Pancreas (tissue), 10 donors: ENCODE measurements at regions not wholly inside any gene's neighbourhood (a gene's known extent, or its start where the extent isn't known, plus 50 kb on each side); places are given as distances from the start of the nearest gene placed in this dataset.

Experiments used
- ATAC-seq, 4 donors: fragments of 200-7000 bp; cut with Tn5 transposase; one replicate each; pipeline versions ENCODE4 v1.8.0 to v1.9.1; 2020; ENCODE audit warnings: mild to moderate bottlenecking in 4 of 4, moderate library complexity in 4 of 4
- DNase-seq, 6 donors: peaks; one replicate each; pipeline ENCODE4 v3.0.0-alpha.2; 2020
- FAIRE-seq: peaks from 2 replicates; lab custom pipeline; 2012; peaks lifted over from hg19 to GRCh38; lab: Jason Lieb, UNC
- H3K27ac ChIP-seq, 4 donors: fragments of 200-600 bp; sonication (generic); 1 replicate in 3 of 4; 2 replicates in 1 of 4; pipeline versions ENCODE4 v1.5.0 to v1.8.0; 2020
- H3K27me3 ChIP-seq, 4 donors: fragments of 200-600 bp; one replicate each; pipeline ENCODE4 v1.8.0; 2021
- H3K36me3 ChIP-seq, 3 donors: fragments of 200-600 bp; sonication (generic) in 1 of 3; one replicate each; pipeline versions ENCODE4 v1.5.0 to v1.8.0; 2020 to 2021
- H3K4me1 ChIP-seq, 3 donors: fragments of 200-600 bp; one replicate each; pipeline ENCODE4 v1.8.0; 2021
- H3K4me3 ChIP-seq, 4 donors: fragments of 200-600 bp; sonication (generic) in 2 of 4; one replicate each; pipeline versions ENCODE4 v1.5.0 to v1.8.0; 2020 to 2021
- H3K9me3 ChIP-seq, 4 donors: fragments of 200-600 bp; one replicate each; pipeline ENCODE4 v1.8.0; 2021
- WGBS, 2 donors: extraction: QIAGEN DNeasy Blood & Tissue Kit; methylation state at CpG; one replicate each; pipeline ENCODE4 v1.1.7; 2013; 5-methylcytosine and 5-hydroxymethylcytosine counted together
- intact Hi-C, 3 donors: fragments of 100-400 bp; cut with DNase I; formaldehyde crosslinking; loops; one replicate each; pipeline versions ENCODE4 v1.11.1 to v1.14.2; 2022
- TF ChIP-seq, protein P1 (sequence below), 4 donors: fragments of 200-600 bp; sonication (generic) in 3 of 4; IDR thresholded peaks; one replicate each; pipeline versions ENCODE4 v1.5.0 to v1.8.0; 2021; ENCODE audit warnings: antibody characterized with exemption in 4 of 4
- donor health status: healthy with polysubstance abuse.
- donor health status: DM: no; HTN: no; CAD: no; lungs with moderate emphysema.
- donor health status: DM: no; HTN: no; CAD: no.
- donor health status: control.
- donor health status: control.
- donor health status: Bipolar disorder and iron deficiency.
- donor health status: DM: yes; HTN: yes; CAD: no.
- donor health status: DM: no; HTN: no; CAD: no.
- donor health status: DM: no; HTN: no; CAD: no.
- donor health status: DM: yes; HTN: yes; CAD: no.

DNA sequence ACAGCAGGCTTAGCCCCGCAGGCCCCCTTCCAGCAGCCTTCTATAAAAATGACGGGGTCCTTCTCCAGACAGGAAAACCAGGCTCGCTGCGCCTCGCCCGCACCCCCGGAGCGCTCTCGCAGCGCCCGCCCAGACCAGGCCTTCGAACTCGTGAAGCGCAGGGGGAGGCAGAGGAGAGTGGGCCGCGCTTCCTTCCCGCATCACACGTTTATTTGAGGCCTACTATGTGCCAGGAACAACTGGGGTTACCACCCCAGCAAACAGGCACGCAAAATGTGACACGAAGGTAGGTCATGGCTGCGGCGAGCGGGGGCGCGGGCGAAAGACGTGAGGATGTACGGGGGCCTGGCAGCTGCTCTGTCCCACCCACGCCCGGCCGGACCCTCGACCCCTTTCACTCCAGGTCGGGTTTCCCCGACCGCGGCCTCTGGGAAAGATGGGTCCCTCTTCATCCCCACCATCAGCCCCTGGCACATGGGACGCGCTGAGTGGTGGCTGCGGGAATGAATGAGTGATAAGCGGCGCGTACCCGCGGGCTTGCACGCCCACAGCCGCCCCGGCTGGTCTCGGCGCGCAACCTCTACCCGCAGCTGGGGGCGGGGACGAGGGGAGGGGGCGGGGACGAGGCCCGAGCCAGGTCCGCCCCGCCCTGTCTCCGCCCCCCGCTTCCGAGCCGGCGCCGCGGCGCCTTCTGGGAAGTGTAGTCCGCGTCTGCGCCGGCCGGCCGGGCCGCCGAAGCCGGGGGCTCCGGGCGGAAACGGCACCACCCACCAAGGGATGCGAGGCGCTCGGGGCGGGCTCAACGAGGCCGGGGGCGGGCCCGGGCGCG is 59.1 kb downstream of the ZNF467 start:
- H3K4me3 ChIP-seq, result peak overlapping the region; percentile 42 to 72 (median 62)
- no peaks in the 10 kb centered on the region for H3K9me3 ChIP-seq
- no peaks in the 10 kb centered on the region for H3K27me3 ChIP-seq
- TF ChIP-seq, protein P1, sequence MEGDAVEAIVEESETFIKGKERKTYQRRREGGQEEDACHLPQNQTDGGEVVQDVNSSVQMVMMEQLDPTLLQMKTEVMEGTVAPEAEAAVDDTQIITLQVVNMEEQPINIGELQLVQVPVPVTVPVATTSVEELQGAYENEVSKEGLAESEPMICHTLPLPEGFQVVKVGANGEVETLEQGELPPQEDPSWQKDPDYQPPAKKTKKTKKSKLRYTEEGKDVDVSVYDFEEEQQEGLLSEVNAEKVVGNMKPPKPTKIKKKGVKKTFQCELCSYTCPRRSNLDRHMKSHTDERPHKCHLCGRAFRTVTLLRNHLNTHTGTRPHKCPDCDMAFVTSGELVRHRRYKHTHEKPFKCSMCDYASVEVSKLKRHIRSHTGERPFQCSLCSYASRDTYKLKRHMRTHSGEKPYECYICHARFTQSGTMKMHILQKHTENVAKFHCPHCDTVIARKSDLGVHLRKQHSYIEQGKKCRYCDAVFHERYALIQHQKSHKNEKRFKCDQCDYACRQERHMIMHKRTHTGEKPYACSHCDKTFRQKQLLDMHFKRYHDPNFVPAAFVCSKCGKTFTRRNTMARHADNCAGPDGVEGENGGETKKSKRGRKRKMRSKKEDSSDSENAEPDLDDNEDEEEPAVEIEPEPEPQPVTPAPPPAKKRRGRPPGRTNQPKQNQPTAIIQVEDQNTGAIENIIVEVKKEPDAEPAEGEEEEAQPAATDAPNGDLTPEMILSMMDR (IDR thresholded peaks at IDR 0.05), result no peak
- intact Hi-C loops, result no loop called here
- ATAC-seq (peak; percentile 97 to 98 (median 98)), FAIRE-seq (no peak), DNase-seq (peak; percentile 85 to 97 (median 92))
- WGBS, 2 donors, result 8 to 13% methylated on average over 54 to 88 of the region's 88 CpGs
- H3K27ac ChIP-seq, result no peak overlapping the region
- no peaks in the 10 kb centered on the region for H3K36me3 ChIP-seq
- peaks cover 0 to 7% (median 3%) of the 10 kb centered on the region in 3 donors for H3K4me1 ChIP-seq

DNA sequence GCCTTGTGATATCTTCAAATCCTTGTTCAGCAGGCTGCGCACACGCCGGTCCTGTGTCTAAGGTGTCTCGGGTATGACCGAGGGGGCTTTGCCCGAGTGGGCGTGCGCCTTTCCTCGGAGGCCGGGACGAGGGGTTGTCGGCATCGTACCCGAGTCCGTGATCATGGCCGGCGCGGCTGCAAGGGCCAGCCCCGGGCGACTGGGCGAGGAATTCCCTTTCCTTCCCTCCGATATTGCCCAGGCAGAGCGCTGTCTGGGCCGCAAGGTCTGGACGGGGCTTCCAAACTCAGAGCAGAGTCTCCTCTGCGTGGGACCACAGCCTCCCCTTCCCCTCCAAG is 59.7 kb downstream of the ZNF467 start:
- Histone ChIP-seq H3K27ac (no peak overlapping the region), H3K4me3 (peak overlapping the region in 2 of 4 donors; percentile 64 to 72), H3K9me3 (no peaks in the 10 kb centered on the region), H3K36me3 (no peaks in the 10 kb centered on the region), H3K4me1 (peaks cover 0 to 7% (median 3%) of the 10 kb centered on the region in 3 donors), H3K27me3 (no peaks in the 10 kb centered on the region)
- no peak for ATAC-seq
- peak in 1 of 6 donors; percentile 75 for DNase-seq
- FAIRE-seq, result no peak
- intact Hi-C loops, result no loop called here
- WGBS, 2 donors, result 77 to 78% methylated on average over 26 of the region's 26 CpGs
- TF ChIP-seq, protein P1 (IDR thresholded peaks at IDR 0.05), result no peak

DNA sequence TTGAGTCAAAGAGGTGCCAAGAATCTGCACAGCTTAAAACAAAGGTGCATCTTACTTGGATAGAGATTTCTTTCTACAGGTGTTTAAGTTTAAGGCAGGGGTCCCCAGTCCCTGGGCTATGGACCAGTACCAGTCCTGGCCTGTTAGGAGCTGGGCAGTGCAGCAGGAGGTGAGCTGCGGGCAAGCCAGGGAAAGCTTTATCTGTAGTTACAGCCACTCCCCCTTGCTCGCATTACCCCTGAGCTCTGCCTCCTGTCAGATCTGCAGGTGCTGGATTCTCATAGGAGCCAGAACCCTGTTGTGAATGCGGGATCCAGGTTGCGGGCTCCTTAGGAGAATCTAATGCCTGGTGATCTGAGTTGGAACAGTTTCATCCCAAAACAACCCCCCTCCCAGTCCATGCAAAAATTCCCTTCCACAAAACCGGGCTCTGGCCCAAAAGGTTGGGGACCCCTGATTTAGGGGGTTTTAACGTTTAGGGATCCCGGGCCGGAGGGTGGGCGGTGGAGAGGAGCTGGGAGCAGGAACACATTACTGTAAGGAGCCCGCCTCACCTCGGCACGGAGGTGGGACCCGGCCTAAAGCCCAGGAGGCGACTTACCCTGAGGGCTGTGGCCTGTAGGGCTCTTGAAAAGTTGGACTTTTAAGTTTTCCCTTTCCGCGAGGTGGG is 60.2 kb downstream of the ZNF467 start:
- Histone ChIP-seq H3K9me3 (no peaks in the 10 kb centered on the region), H3K27me3 (no peaks in the 10 kb centered on the region), H3K4me3 (no peak overlapping the region), H3K36me3 (no peaks in the 10 kb centered on the region), H3K27ac (no peak overlapping the region), H3K4me1 (peaks cover 0 to 7% (median 3%) of the 10 kb centered on the region in 3 donors)
- intact Hi-C loops, result no loop called here
- ATAC-seq (no peak), FAIRE-seq (no peak), DNase-seq (peak in 1 of 6 donors; percentile 68)
- WGBS, 2 donors, result 72 to 75% methylated on average over 16 of the region's 16 CpGs
- TF ChIP-seq, protein P1 (IDR thresholded peaks at IDR 0.05), result no peak

DNA sequence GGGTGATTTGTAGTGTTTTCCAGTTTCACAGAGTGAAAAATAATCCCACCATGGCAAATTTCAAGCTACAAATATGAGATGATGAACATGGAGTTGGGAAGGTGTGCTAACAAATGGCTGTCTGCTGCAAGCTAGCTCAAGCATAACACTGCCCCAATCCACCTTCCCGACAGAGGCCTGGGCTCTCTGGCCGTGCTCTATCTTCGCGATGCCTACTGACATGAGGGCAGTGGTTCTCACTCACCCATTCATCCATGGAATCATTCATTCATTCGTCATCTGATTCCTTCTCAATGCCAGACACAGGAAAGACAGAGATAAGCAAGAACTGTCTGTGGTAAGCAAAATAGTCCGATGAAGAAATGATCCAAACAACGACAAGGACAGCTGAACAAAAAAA is 65.4 kb downstream of the ZNF467 start:
- H3K27ac ChIP-seq, result no peak overlapping the region
- TF ChIP-seq, protein P1 (IDR thresholded peaks at IDR 0.05), result no peak
- H3K4me1 ChIP-seq, result no peaks in the 10 kb centered on the region
- no peaks in the 10 kb centered on the region for H3K36me3 ChIP-seq
- ATAC-seq (no peak), FAIRE-seq (no peak), DNase-seq (no peak)
- H3K4me3 ChIP-seq, result no peak overlapping the region
- 85 to 87% methylated on average over 7 of the region's 7 CpGs for WGBS, 2 donors
- no peaks in the 10 kb centered on the region for H3K27me3 ChIP-seq
- intact Hi-C loops, result no loop called here
- no peaks in the 10 kb centered on the region for H3K9me3 ChIP-seq
